Loucy (cell line): ENCODE measurements at regions not wholly inside any gene's neighbourhood (a gene's known extent, or its start where the extent isn't known, plus 50 kb on each side); places are given as distances from the start of the nearest gene placed in this dataset.

Source experiments
- EZH2phosphoT487 ChIP-seq: fragments of 200-600 bp; IDR thresholded peaks from 2 replicates; pipeline ENCODE4 v1.6.1; 2018; ENCODE audit warnings: antibody characterized with exemption, mild to moderate bottlenecking, moderate library complexity, borderline replicate concordance
- TF ChIP-seq, protein P1 (sequence below): fragments of 200-600 bp; sonication (generic); conservative IDR thresholded peaks from 2 replicates; pipeline ENCODE4 v1.5.1; 2014; ENCODE audit warnings: mild to moderate bottlenecking, antibody characterized with exemption, low read length

DNA sequence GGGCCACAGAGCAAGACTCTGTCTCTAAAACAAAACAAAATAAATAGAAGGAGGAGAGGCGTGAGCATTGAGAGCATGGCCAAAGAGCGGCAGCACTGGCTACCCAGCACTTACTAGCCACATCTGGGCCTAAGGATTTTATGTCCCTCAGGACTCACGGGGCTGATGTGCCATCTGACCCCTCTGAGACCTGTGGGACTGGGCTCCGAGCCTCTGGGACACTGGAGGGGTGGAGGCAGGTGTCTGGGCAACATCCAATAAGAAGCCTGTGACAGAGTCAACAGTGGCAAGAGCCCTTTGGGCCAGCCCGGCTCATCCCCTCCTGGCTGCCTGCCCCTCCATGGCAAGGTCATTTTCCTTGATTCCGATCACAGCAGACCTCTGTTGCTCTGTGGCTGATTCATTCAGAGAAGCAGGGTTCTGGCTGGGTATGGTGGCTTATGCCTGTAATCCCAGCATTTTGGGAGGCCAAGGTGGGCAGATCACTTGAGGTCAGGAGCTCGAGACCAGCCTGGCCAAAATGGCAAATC, 60.7 kb downstream of the RRM2 start:
- TF ChIP-seq, protein P1, sequence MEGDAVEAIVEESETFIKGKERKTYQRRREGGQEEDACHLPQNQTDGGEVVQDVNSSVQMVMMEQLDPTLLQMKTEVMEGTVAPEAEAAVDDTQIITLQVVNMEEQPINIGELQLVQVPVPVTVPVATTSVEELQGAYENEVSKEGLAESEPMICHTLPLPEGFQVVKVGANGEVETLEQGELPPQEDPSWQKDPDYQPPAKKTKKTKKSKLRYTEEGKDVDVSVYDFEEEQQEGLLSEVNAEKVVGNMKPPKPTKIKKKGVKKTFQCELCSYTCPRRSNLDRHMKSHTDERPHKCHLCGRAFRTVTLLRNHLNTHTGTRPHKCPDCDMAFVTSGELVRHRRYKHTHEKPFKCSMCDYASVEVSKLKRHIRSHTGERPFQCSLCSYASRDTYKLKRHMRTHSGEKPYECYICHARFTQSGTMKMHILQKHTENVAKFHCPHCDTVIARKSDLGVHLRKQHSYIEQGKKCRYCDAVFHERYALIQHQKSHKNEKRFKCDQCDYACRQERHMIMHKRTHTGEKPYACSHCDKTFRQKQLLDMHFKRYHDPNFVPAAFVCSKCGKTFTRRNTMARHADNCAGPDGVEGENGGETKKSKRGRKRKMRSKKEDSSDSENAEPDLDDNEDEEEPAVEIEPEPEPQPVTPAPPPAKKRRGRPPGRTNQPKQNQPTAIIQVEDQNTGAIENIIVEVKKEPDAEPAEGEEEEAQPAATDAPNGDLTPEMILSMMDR: no peak
- TF ChIP-seq EZH2phosphoT487: no peak
